Fibroblast of mammary gland (primary cell): ENCODE measurements at regions not wholly inside any gene's neighbourhood (a gene's known extent, or its start where the extent isn't known, plus 50 kb on each side); places are given as distances from the start of the nearest gene placed in this dataset.

Source experiments
- DNase-seq: peaks from one replicate; pipeline ENCODE4 v3.0.0-alpha.2; 2010; ENCODE audit warnings: low read depth
- H3K4me3 ChIP-seq: 2 replicates; pipeline ENCODE4 v1.5.1; 2011; ENCODE audit warnings: low read depth, mild to moderate bottlenecking, low read length, moderate library complexity; ENCODE audit not compliant: control insufficient read depth
- CTCF ChIP-seq: conservative IDR thresholded peaks from 2 replicates; pipeline ENCODE4 v1.5.1; 2011; ENCODE audit warnings: low read depth, low read length, inconsistent platforms; ENCODE audit not compliant: control insufficient read depth, insufficient read depth

DNA sequence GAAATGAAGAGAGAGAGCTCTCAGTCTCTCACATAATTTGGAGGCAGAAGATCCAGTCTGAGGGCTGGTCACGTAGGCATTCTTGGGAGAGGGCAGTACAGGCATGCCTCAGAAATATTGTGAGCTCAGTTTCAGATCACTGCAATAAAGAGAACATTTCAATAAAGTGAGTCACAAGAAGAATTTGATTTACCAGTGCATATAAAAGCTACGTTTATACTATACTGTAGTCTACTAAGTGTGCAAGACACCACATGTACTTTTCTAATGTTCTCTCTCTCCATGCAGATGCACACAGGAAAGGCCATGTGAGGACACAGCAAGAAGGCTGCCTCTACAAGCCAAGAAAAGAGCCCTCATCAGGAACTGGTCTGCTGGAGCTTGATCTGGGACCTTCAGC is 583.5 kb upstream of the FAT1 start:
- DNase-seq: no peak
- no peak overlapping the region for H3K4me3 ChIP-seq
- TF ChIP-seq CTCF: no peak

DNA sequence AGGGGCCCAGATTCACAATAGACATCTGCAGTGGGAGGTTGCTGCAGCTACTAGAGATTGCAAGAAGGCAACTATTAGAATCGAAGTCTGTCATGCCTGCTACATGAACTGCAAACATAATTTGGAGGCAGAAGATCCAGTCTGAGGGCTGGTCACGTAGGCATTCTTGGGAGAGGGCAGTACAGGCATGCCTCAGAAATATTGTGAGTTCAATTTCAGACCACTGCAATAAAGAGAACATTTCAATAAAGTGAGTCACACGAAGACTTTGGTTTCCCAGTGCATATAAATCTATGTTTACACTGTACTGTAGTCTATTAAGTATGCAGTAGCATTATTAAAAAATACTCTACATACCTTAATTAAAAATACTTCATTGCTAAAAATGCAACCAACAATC is 585.8 kb upstream of the FAT1 start:
- no peak overlapping the region for H3K4me3 ChIP-seq
- no peak for DNase-seq
- TF ChIP-seq CTCF: no peak

GRCh38 chr4:187312299-187312698 is 588.6 kb upstream of the FAT1 start:
- no peak for TF ChIP-seq CTCF
- no peak for DNase-seq
- H3K4me3 ChIP-seq: no peak overlapping the region

DNA sequence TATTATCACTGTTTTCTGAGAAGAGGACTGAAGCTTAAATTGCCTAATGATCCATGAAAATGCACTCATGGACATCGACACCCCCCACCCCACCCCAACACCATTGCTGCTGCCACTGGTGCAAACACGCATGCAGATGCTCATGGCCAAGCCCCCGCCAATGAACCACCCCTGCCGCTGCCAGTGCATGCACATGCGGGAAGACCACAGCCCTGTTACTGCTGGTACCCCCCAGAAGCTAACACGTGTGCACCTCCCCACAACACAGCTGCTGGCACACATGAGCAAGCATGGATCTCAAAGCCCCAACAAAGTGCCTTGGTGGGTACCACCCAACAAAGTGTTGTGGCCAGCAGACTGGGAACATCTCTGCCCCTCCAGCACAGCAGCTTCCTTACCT is 594.1 kb upstream of the FAT1 start:
- H3K4me3 ChIP-seq: no peak overlapping the region
- no peak for DNase-seq
- no peak for TF ChIP-seq CTCF

DNA sequence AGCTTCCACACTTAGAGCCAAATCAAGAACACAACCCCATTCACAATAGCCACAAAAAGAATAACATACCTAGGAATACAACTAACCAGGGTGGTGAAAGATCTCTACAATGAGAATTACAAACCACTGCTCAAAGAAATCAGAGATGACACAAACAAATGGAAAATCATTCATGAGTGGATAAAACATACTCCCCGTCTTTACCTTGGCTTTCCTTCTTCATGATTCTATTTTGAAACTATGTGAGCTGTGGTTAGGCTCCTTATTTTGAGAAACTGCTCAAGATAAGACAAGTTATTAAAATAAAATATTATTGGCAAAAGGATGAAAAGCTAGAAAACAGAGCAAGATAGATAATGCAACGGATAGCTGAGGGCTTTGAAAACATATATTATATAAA is 598.1 kb upstream of the FAT1 start:
- no peak for DNase-seq
- TF ChIP-seq CTCF: no peak
- no peak overlapping the region for H3K4me3 ChIP-seq

DNA sequence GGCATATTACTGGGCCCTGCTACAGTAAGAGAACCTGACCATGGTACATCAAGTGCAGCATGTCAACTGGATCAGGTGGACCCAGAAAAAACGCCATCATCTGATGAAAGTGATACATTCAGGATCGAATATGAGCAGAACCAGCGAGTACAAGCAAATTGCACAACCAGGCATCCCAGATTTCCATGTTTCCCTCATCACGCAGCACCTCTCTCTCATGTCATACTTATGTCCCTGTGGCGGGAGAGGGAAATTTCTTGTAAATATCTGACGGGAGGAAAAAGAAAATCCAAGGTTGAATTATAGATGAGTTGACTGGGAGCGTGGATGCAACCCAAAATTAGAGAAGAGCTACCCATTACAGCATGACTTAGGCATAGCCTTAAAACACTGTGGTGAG is 608.5 kb upstream of the FAT1 start:
- no peak for TF ChIP-seq CTCF

DNA sequence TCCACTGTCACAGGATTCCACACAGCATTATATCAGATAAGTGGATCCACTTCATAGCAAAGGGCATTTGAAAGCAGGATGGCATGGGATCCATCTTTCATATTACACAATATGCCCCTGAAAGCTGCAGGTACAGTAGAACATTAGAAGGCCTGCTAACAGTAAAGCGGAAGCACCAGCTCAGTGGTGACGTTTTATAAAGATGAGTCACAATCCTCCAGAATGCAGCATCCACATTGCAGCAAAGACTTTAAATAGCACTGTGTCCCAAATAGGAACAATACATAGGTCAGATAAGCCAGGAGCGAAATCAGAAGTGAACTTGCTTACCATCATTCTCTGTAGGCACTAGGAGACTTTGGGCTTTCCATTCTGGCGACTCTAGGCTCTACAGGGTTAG is 609.5 kb upstream of the FAT1 start:
- TF ChIP-seq CTCF: no peak
- no peak overlapping the region for H3K4me3 ChIP-seq
- DNase-seq: no peak

More for the DNA sequence above, 608.5 kb upstream of the FAT1 start:
- no peak overlapping the region for H3K4me3 ChIP-seq
- DNase-seq: no peak
